GM19455 (cell line): ENCODE measurements at regions not wholly inside any gene's neighbourhood (a gene's known extent, or its start where the extent isn't known, plus 50 kb on each side); places are given as distances from the start of the nearest gene placed in this dataset.

Source experiments
- ATAC-seq: cut with Tn5 transposase; IDR thresholded peaks from one replicate; pipeline ENCODE4 v1.9.1; 2021; ENCODE audit not compliant: unreplicated experiment

DNA sequence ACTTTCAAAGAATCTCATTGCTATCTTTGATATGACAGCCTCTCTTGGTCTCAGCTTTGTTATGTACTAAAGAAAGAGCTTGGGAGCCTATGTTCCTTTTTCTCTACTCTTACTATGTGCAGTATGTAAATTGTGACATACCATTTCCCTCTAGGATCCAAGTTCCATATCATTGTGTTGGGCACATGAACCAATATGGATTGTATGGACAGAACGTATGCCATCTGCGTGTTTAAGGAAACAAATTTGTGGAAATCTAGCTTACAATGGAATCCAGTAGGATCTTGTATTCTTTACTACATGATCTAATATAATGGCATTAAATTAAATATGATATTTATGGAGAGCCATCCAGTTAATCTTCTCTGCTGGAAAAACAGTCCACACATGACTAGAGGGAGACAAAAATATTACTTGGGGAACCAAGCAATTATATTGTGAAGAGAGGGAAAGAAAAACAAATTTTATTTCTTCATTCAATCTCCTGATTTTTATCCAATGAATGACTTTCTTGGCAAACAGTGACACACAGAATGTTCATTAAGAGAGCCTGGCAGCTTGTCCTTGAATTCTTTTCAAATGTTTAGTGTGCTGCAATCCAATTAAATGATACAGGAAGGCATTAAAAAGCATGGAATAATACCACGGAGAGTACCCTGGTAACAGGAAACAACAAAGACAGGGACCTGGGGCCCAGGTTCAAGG is 106.5 kb upstream of the DAB1 start:
- ATAC-seq = no peak

DNA sequence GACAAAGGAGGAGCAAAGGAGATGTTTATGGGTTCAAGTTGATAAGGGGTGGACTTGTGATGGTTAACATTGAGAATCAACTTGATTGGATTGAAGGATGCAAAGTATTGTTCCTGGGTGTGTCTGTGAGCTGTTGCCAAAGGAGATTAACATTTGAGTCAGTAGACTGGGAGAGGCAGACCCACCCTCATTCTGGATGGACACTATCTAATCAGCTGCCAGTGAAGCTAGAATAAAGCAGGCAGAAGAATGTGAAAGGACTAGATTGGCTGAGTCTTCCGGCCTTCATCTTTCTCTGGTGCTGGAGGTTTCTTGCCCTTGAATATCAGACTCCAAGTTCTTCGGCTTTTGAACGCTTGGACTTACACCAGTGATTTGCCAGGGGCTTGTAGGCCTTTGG is 98.7 kb upstream of the DAB1 start:
- no peak for ATAC-seq

DNA sequence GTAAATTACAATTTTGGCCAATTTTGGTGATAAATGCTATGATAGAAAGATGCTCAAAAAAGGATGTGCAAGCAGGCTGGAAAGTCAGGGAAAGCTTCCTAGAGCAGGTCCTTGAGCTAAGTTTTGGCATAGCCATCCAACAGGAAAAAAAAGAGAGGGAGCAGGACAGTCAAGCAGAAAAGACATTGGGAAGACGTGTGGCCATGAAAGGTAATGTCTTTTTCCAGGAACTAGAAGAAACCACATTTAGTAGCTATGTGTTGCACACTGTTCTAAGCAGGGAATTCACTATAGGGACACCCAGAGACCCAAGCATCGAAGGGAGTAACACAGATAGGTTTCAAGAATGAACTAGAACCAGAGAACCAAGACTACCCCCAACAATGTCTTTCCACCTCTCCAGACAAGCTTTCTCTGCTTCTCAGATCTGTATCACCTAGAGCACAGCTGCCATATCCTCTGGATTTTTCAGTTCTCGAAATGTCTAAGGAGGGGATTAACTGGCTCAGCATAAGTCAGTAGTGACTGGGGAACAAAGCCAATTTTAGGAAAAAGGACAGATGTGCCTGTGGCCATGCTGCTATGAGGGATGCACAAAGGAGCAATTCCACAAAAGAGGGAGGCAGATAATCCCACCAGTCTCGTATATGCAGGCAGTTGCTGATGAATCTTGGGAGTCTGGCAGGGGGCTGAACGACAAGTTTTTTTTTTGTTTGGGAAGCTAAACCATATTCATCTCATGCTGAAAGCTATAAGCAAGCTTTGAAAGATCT is 97.1 kb upstream of the DAB1 start:
- ATAC-seq = no peak

DNA sequence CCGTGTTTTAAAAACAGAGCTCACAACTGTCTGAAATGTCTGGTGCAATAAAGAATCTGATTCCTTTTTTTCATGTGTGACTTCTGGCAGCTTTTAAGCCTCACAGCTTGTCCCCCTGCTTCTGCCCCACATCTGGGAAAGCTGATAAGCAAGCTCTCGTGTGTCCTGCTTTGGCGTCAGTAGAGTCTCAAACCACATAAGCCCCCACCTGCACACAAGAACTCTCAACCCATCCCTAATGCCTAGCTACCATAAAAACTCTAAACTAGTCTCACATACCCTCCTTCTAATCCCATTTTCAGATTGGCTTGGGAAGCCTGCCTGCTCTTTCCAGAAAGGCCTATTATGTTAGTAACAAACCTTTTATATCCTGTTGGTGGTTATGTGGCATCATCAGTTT is 94.6 kb upstream of the DAB1 start:
- ATAC-seq = no peak

DNA sequence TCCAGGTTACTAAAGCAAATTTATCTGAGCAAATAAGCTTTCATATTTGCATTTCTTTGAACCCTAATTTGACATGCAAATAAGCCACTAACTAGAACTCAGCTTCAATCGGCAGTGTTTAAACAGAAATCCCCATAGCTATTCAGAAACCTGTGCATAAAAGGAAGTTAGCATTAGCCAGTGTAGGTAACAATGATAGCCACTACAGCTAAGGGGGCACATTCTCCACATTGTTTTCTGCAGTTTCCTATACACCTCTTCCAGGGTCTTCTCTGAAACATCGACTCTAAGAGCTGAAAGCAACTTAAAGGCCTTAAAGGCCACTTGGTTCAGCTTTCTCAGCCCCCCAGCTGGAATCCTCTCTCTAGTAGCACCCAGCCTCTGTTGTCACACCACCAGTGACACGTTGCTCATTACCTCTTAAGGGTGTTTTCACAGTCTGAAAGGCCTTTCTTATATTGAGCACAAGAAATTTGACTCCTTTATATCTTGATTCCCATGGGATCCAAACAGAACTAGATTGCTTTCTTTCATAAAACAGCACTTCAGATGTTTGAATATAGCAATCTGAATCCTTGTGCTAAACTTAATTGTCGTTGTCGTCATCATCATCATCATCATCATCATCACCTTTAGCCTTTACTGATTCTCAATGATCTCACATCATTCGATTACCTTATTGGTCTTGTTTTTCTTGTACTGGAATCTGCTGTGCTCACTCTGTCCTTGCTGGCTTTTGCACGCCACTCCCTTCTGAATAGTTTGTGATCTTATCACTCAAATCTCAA is 93.9 kb upstream of the DAB1 start:
- ATAC-seq = no peak

DNA sequence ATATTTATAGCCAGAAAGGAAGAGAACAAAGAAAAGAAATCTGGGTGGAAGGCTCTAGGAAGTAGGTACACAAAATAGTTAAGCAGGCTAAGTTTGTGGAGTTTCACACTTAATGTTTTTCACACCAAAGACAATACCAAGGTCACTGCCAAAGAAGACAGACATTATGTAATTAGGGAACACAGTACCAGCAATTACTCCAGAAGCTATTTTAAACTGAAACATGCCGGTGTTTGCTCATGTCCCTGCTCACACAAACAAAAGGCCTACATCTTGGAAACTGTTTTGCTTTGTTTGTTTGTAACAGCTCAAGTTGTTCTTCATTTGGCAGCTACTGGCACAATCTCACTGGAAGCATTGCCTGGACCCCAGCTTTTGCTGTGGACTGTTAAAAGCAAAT is 88.5 kb upstream of the DAB1 start:
- no peak for ATAC-seq

DNA sequence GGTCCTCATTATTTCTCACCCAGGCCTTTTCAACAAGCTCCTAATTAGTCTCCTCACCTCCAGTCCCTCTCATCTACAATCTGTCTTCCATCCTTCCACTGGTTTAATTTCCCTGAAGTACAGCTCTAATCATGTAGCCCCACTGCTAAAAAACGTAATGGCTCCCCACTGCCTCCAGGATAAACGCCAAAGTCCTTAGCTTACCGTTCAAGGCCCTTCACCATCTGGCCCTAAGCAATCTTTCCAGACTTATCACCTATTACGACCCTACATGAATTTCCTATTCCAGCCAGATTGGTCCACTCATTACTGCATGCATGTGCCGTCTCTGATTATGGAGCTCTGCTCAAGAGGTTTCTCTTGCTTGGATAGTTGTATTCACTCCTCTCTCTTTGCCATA is 83.1 kb upstream of the DAB1 start:
- no peak for ATAC-seq

DNA sequence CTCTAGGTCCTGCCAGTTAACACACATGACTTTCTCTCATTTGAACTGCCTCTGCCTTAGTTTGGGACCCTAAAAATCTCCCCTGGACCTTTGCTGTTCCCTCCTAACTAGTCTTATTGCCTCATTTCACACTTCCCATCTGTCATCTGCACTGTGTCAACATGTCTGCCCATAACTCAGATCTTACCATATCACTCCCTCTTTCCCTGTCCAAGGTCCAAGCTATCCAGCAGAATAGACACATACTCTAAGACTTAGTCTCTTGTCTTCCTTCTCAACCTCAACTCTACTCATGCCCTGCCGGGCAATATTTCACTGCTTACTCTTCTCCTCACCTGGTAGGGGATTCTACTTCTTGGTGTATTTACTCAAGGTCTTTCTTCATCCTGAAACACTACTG is 79.5 kb upstream of the DAB1 start:
- no peak for ATAC-seq

DNA sequence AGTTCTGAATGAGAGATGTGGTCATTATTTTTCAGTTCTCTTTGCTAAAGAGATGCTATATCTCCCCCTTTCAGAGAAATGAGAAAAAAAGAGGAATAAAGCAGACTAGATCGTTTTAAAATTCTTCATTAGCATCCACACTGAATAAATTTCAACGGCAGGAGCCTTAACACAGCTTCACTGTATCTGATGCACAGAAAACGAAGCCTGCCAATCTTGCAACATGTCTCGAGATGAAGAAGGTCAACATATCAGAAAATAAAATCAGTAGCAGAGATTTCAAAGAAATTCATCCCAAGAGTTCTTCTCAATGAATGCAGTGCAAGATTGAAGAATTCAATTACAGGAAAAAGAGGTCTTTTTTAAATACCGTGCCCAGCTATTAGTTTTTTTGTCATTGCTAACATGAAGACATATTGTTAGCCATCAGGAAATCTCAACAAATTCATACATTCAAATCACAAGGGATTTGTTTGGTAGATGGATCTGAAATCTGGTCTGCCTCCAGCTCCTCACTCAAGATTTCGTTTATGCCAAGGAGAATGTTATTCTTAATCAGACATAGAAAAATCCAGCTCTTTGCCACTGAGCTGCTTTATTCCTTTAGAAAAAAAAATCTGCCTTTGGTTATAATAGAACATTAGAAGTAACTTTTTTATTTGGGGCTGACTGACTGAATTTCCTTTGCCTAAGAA is 76.4 kb upstream of the DAB1 start:
- ATAC-seq = no peak

DNA sequence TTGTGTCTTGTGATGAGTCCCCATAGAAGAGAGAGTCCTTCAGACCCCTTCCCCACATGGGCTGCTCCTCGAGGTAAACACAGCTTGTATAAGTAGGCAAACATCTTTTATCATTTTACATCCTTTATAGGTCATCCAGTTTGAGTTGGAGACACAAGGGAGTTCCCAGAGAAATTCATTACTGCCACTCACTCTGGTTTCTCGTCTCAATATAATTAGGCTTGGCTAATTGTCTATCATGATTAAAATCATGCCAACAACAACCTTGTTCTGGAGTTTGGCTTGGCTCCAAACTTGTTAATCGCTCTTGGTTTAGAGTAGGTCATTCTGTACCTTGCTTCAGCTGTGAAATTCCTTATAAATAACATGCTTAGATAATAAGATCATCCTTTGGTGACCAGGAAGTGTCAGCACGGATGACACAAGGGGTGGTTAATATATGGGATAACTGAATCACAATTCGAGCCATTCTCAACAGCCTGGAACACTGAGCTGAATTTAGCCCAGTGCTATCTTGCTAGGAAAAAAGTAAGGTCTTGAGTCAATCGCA is 70.7 kb upstream of the DAB1 start:
- no peak for ATAC-seq

DNA sequence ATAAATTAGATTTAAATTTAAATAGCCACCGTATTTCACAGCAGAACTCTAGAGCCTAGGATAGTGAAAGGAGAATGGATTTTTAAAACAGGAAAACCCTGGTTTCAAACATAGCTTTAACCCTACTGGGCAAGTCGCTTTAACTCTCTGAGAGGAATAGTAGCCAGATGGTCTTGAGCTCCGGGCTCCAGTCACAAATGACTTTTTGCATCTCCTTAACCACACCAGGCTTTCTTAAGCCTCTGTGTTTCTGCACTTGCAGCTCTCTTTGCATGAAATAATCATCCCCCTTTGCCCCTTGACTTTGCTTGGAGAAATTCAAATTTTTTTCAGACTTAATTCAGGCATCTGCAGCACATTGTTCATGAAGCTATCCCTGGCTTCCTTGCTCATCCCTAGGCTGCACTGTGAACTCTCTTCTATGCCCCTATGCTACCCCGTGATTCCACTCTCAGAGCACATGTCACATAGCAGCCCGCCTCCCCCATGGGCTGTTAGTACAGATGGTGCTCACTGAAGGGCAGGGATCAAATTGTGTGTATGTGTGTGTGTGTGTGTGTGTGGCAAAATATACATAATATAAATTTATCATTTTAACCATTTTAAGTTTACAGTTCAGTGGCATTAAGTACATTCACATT is 68.8 kb upstream of the DAB1 start:
- ATAC-seq = no peak

DNA sequence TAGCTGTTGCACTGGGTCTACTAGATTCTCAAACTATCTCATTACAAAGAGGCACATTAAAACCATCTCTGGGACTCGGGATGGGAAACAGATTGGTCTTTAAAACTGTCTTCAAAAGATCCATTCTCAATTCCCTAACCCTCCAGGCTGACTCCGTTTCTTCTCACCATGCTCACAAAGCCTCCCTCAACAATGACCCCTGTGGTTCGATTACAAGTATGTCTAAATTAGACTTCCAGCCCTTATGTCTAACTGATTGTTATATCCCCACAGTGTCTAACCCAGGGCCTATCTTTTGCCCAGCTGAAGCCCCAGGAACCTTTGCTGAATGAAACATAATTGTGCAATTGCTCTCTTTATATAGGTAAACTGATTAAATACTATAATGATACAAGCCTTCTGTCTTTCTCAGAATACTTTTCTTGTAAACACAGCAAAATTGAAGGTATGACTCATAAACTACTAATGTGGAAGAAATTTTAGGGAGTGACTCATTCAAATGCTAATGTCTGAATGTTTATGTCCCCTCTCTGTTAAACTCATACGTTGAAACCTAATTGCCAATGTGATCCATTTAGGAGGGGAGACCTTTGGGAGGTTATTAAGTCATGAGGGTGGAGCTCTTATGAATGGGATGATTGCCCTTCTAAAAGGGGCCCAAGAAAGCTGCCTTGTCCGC is 65.6 kb upstream of the DAB1 start:
- ATAC-seq = no peak

DNA sequence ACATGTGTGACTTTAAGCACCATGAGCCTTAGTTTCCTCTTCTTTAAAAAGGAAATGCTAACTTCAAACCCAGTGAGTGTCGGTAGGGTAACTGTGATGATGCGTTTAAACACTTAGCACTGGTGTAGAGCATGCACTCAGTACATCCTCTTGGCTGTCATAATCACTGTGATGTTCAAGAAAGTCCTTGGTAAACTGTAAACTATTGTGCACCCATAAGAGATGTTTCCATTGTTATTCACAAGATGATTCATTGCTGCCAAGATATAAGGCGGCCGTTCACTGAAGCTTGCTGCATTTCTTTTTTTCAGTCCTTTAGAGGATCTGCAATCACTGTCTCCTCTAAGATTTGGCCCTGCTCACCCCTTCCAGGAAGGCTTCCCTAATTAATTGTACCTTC is 61.8 kb upstream of the DAB1 start:
- ATAC-seq = no peak

DNA sequence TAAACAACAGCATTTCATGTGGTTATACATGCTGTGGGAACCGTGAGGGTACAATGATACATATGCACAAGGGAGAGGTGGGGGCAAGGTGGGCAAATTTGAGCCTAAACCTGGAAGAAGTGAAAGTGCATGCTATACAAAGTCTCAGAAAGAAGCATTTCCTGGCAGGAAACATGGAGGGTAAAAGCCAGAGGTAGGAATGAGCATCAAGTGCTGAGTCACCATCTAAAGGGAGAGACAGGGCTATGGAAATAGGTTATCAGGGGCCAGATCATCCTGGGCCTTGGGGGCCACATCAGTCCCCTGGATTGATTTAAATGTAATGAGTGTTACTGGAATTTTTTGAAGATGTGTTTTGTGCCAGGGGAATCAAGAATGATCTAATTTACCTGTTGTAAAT is 60.1 kb upstream of the DAB1 start:
- ATAC-seq = no peak

DNA sequence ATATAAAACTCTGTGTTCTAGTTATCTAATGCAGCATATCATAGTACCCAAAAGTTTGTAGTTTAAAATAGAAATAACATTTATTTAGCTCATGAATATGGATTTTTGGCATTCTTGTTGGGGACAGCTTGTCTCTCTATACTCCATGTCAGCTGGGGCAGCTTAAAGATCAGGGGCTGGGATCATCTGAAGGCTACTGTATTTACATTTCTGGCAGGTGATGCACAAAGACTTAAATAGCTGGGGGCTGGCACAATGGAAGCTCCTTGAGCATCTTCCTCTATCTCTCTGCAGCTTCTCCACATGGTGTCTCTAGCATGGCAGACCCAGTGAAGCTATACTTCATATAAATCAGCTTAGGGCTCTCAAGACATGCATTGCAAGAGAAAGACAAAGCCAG is 55.6 kb upstream of the DAB1 start:
- ATAC-seq = no peak

DNA sequence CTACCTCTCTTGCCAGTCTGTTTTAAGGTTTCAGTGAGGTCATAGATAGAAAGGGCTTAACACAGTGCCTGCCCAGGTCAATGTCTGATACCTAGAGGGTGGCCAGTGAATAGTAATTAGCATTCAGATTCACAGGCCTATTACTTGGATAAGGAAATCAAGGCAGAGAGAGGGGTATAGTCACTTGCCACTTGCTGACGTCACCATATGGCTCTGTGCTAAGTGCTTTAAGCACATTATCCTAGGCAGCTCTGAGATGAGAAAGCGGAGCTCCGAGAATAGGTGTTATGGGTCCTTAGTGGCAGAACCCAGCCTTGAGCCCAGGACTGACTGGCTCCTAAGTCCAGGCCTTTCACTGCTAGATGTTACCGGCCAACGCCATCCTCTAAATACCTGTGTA is 51.5 kb upstream of the DAB1 start:
- ATAC-seq = no peak

DNA sequence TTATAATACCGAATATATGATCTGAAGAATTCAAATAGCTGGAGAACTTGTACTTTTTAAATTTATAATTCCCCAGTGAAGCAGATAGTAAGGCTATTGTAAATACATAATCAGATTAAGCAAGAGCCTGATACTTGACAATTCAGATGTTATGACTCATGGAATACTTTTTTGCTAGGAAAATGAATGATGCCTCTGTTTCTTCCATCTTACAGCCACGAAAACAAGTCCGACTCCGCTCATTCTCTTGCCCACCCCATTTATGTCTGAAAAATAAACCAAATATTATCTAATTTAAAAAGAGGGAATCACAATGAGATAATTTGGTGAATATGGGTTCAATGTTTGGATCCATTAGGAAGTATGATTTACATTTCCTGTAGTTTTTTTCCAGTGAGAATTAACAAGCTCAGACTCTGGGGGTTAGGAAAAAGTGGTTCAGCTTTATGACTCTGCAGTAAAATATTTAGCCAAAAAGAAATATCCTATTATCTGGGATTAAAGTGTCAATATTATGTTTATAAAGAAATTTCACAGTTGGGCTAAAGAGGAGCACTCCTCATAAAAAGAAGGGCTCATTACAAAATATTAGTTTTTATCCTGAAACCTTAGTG is 50.4 kb upstream of the DAB1 start:
- ATAC-seq = no peak
